SK-N-SH treated with all-trans-retinoic acid at 6 μM for 48 hours (cell line): ENCODE measurements at regions not wholly inside any gene's neighbourhood (a gene's known extent, or its start where the extent isn't known, plus 50 kb on each side); places are given as distances from the start of the nearest gene placed in this dataset.

Experiments
- ARNTL ChIP-seq: fragments of 450-650 bp; formaldehyde crosslinking; IDR thresholded peaks from 2 replicates; pipeline ENCODE4 v1.5.0; 2020; ENCODE audit warnings: low read depth, mild to moderate bottlenecking, moderate library complexity, borderline replicate concordance
- BACH2 ChIP-seq: fragments of 250-450 bp; sonication (Bioruptor Pico); IDR thresholded peaks from 2 replicates; pipeline ENCODE4 v1.9.0; 2021; ENCODE audit warnings: mild to moderate bottlenecking, borderline replicate concordance
- CSDC2 ChIP-seq: fragments of 250-450 bp; sonication (Bioruptor Pico); IDR thresholded peaks from 2 replicates; pipeline ENCODE4 v1.5.0; 2020; ENCODE audit warnings: mild to moderate bottlenecking, moderate library complexity
- OSR1 ChIP-seq: fragments of 250-450 bp; sonication (Bioruptor Pico); IDR thresholded peaks from 2 replicates; pipeline ENCODE4 v1.8.0; 2022; ENCODE audit warnings: moderate library complexity, mild to moderate bottlenecking, inconsistent platforms
- PATZ1 ChIP-seq: fragments of 250-450 bp; sonication (Bioruptor Pico); IDR thresholded peaks from 2 replicates; pipeline ENCODE4 v1.8.0; 2020; ENCODE audit warnings: mild to moderate bottlenecking, moderate library complexity, borderline replicate concordance
- ZC3H10 ChIP-seq: fragments of 250-450 bp; sonication (Bioruptor Pico); IDR thresholded peaks from 2 replicates; pipeline ENCODE4 v1.5.1; 2021; ENCODE audit warnings: mild to moderate bottlenecking, moderate library complexity
- ZFP3 ChIP-seq: fragments of 250-450 bp; sonication (Bioruptor Pico); IDR thresholded peaks from 2 replicates; pipeline ENCODE4 v1.5.0; 2020; ENCODE audit warnings: mild to moderate bottlenecking, moderate library complexity
- ZFP30 ChIP-seq: fragments of 450-650 bp; formaldehyde crosslinking; IDR thresholded peaks from 2 replicates; pipeline ENCODE4 v1.5.0; 2022; ENCODE audit warnings: mild to moderate bottlenecking, moderate library complexity
- ZNF565 ChIP-seq: fragments of 450-650 bp; formaldehyde crosslinking; conservative IDR thresholded peaks from 2 replicates; pipeline ENCODE4 v1.5.0; 2020; ENCODE audit warnings: low read depth, mild to moderate bottlenecking, moderate library complexity
- ZNF70 ChIP-seq: fragments of 450-650 bp; formaldehyde crosslinking; IDR thresholded peaks from 2 replicates; pipeline ENCODE4 v1.5.0; 2020; ENCODE audit warnings: mild to moderate bottlenecking, moderate library complexity
- ZNF8 ChIP-seq: fragments of 450-650 bp; formaldehyde crosslinking; IDR thresholded peaks from 2 replicates; pipeline ENCODE4 v1.5.0; 2020; ENCODE audit warnings: mild to moderate bottlenecking, moderate library complexity
- TF ChIP-seq, protein P1 (sequence below): fragments of 250-450 bp; sonication (Bioruptor Pico); IDR thresholded peaks from 2 replicates; pipeline ENCODE4 v1.5.1; 2020; ENCODE audit warnings: low read depth, mild to moderate bottlenecking, moderate library complexity
- TF ChIP-seq, protein P2 (sequence below): fragments of 250-450 bp; sonication (Bioruptor Pico); IDR thresholded peaks from 2 replicates; pipeline ENCODE4 v1.5.1; 2021; ENCODE audit warnings: mild to moderate bottlenecking, moderate library complexity

- no peak for TF ChIP-seq ZFP30 (CRISPR knock-in tag)
- no peak for TF ChIP-seq ZC3H10 (CRISPR knock-in tag)
- no peak for TF ChIP-seq PATZ1 (CRISPR knock-in tag)
- no peak for TF ChIP-seq ZNF8 (CRISPR knock-in tag)
- TF ChIP-seq ARNTL (CRISPR knock-in tag) = no peak
- no peak for TF ChIP-seq CSDC2 (CRISPR knock-in tag)
- TF ChIP-seq, protein P1, sequence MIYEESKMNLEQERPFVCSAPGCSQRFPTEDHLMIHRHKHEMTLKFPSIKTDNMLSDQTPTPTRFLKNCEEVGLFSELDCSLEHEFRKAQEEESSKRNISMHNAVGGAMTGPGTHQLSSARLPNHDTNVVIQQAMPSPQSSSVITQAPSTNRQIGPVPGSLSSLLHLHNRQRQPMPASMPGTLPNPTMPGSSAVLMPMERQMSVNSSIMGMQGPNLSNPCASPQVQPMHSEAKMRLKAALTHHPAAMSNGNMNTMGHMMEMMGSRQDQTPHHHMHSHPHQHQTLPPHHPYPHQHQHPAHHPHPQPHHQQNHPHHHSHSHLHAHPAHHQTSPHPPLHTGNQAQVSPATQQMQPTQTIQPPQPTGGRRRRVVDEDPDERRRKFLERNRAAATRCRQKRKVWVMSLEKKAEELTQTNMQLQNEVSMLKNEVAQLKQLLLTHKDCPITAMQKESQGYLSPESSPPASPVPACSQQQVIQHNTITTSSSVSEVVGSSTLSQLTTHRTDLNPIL (CRISPR knock-in tag) = no peak
- no peak for TF ChIP-seq ZFP3
- TF ChIP-seq ZNF70 (CRISPR knock-in tag) = no peak
- no peak for TF ChIP-seq BACH2
- TF ChIP-seq, protein P2, sequence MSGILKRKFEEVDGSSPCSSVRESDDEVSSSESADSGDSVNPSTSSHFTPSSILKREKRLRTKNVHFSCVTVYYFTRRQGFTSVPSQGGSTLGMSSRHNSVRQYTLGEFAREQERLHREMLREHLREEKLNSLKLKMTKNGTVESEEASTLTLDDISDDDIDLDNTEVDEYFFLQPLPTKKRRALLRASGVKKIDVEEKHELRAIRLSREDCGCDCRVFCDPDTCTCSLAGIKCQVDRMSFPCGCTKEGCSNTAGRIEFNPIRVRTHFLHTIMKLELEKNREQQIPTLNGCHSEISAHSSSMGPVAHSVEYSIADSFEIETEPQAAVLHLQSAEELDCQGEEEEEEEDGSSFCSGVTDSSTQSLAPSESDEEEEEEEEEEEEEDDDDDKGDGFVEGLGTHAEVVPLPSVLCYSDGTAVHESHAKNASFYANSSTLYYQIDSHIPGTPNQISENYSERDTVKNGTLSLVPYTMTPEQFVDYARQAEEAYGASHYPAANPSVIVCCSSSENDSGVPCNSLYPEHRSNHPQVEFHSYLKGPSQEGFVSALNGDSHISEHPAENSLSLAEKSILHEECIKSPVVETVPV (CRISPR knock-in tag) = no peak
- no peak for TF ChIP-seq OSR1 (CRISPR knock-in tag)
- TF ChIP-seq ZNF565 = no peak
Measured at GRCh38 chrX:39310891-39311290, 509.6 kb downstream of the MID1IP1 start.
